Hepatocyte (in vitro differentiated cells): ENCODE measurements at regions not wholly inside any gene's neighbourhood (a gene's known extent, or its start where the extent isn't known, plus 50 kb on each side); places are given as distances from the start of the nearest gene placed in this dataset.
"Not testable (repeated sequence)": the region's sequence is repeated elsewhere in the genome, so short reads cannot be mapped to it uniquely, and the experiment has no call there.

Experiments
- DNase-seq: peaks from one replicate; pipeline ENCODE4 v3.0.0-alpha.2; 2016; ENCODE audit warnings: low spot score
- H2AFZ ChIP-seq: fragments of 200-600 bp; sonication (generic); 2 replicates; pipeline ENCODE4 v1.6.0; 2016; ENCODE audit warnings: antibody characterized with exemption, mild to moderate bottlenecking
- H3K27ac ChIP-seq: fragments of 200-600 bp; sonication (generic); 2 replicates; pipeline ENCODE4 v1.5.1; 2016; ENCODE audit warnings: mild to moderate bottlenecking
- H3K27me3 ChIP-seq: fragments of 200-600 bp; sonication (generic); 2 replicates; pipeline ENCODE4 v1.6.1; 2016
- H3K36me3 ChIP-seq: fragments of 200-600 bp; sonication (generic); replicated peaks from 2 replicates; pipeline ENCODE4 v1.5.1; 2016; ENCODE audit warnings: low read depth; ENCODE audit not compliant: insufficient read depth
- H3K4me1 ChIP-seq: fragments of 200-600 bp; sonication (generic); 2 replicates; pipeline ENCODE4 v1.5.1; 2016; ENCODE audit warnings: mild to moderate bottlenecking, moderate library complexity; ENCODE audit not compliant: insufficient read depth
- H3K4me2 ChIP-seq: fragments of 200-600 bp; sonication (generic); 2 replicates; pipeline ENCODE4 v1.6.0; 2016
- H3K4me3 ChIP-seq: fragments of 200-600 bp; sonication (generic); 2 replicates; pipeline ENCODE4 v1.5.1; 2016; ENCODE audit warnings: mild to moderate bottlenecking
- H3K79me2 ChIP-seq: fragments of 200-600 bp; sonication (generic); 2 replicates; pipeline ENCODE4 v1.6.0; 2017; ENCODE audit warnings: mild to moderate bottlenecking
- H3K9me2 ChIP-seq: fragments of 200-600 bp; sonication (generic); replicated peaks from 2 replicates; pipeline ENCODE4 v1.6.0; 2017; ENCODE audit warnings: mild to moderate bottlenecking; ENCODE audit not compliant: insufficient read depth
- H3K9me3 ChIP-seq: fragments of 200-600 bp; sonication (generic); 2 replicates; pipeline ENCODE4 v1.5.1; 2016; ENCODE audit warnings: low read depth, mild to moderate bottlenecking
- H4K20me1 ChIP-seq: fragments of 200-600 bp; sonication (generic); 2 replicates; pipeline ENCODE4 v1.6.0; 2016; ENCODE audit warnings: mild to moderate bottlenecking; ENCODE audit not compliant: insufficient read depth, poor library complexity, severe bottlenecking
- EZH2 ChIP-seq: fragments of 200-600 bp; sonication (generic); IDR thresholded peaks from 2 replicates; pipeline ENCODE4 v1.6.1; 2016; ENCODE audit warnings: antibody characterized with exemption, mild to moderate bottlenecking, borderline replicate concordance
- EZH2phosphoT487 ChIP-seq: fragments of 200-600 bp; sonication (generic); IDR thresholded peaks from one replicate; pipeline ENCODE4 v1.6.1; 2018; ENCODE audit warnings: antibody characterized with exemption, mild to moderate bottlenecking, low read depth, moderate library complexity; ENCODE audit not compliant: unreplicated experiment, severe bottlenecking
- WGBS: methylation state at CpG from one replicate; pipeline ENCODE4 v1.1.6; 2016; ENCODE audit warnings: low lambda C conversion rate; ENCODE audit errors: missing lambda C conversion rate; 5-methylcytosine and 5-hydroxymethylcytosine counted together
- TF ChIP-seq, protein P1 (sequence below): fragments of 200-600 bp; sonication (generic); IDR thresholded peaks from 2 replicates; pipeline ENCODE4 v1.5.1; 2016; ENCODE audit warnings: antibody characterized with exemption, mild to moderate bottlenecking; ENCODE audit not compliant: poor library complexity

DNA sequence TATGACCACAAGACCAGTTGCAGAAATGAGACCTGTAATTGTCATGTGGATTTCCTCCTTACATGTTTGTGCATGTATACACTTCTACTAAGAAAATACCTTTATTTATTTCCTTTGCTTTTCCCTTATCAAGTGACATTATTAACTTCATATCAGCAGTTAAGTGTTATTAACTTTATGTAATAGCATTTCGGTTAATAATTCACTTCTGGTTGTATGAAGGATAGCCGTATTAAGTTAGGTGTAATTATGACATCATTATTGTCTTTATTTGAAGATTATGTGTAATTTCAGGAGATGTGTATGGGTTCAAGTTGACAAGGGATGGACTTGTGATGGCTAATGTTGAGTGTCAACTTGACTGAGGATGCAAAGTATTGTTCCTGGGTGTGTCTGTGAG is 881.2 kb upstream of the ATXN8OS start:
- H2AFZ ChIP-seq: no peak overlapping the region
- H3K9me3 ChIP-seq: no peaks in the 10 kb centered on the region
- H3K4me1 ChIP-seq: no peaks in the 10 kb centered on the region
- no peak overlapping the region for H3K4me2 ChIP-seq
- H3K27ac ChIP-seq: no peak overlapping the region
- H3K4me3 ChIP-seq: no peak overlapping the region
- no peaks in the 10 kb centered on the region for H3K27me3 ChIP-seq
- WGBS: 89% methylated on average over 2 of the region's 2 CpGs
- no peaks in the 10 kb centered on the region for H3K79me2 ChIP-seq
- no peaks in the 10 kb centered on the region for H3K36me3 ChIP-seq
- no peak for TF ChIP-seq EZH2phosphoT487
- TF ChIP-seq EZH2: no peak
- TF ChIP-seq, protein P1, sequence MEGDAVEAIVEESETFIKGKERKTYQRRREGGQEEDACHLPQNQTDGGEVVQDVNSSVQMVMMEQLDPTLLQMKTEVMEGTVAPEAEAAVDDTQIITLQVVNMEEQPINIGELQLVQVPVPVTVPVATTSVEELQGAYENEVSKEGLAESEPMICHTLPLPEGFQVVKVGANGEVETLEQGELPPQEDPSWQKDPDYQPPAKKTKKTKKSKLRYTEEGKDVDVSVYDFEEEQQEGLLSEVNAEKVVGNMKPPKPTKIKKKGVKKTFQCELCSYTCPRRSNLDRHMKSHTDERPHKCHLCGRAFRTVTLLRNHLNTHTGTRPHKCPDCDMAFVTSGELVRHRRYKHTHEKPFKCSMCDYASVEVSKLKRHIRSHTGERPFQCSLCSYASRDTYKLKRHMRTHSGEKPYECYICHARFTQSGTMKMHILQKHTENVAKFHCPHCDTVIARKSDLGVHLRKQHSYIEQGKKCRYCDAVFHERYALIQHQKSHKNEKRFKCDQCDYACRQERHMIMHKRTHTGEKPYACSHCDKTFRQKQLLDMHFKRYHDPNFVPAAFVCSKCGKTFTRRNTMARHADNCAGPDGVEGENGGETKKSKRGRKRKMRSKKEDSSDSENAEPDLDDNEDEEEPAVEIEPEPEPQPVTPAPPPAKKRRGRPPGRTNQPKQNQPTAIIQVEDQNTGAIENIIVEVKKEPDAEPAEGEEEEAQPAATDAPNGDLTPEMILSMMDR: no peak
- no peaks in the 10 kb centered on the region for H3K9me2 ChIP-seq
- no peak for DNase-seq
- no peaks in the 10 kb centered on the region for H4K20me1 ChIP-seq

DNA sequence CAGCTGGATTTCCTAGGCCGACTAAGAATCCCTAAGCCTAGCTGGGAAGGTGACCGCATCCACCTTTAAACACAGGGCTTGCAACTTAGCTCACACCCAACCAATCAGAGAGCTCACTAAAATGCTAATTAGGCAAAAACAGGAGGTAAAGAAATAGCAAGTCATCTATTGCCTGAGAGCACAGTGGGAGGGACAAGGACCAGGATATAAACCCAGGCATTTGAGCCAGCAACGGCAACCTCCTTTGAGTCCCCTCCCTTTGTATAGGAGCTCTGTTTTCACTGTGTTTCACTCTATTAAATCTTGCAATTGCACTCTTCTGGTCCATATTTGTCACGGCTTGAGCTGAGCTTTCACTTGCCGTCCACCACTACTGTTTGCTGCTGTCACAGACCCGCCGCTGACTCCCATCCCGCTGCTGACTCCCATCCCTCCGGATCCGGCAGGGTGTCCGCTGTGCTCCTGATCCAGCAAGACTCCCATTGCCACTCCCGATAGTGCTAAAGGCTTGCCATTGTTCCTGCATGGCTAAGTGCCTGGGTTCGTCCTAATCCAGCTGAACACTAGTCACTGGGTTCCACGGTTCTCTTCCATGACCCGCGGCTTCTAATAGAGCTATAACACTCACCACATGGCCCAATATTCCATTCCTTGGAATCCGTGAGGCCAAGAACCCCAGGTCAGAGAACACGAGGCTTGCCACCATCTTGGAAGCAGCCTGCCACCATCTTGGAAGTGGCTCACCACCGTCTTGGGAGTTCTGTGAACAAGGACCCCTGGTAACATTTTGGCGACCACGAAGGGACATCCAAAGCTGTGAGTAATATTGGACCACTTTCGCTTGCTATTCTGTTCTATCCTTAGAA is 885.8 kb upstream of the ATXN8OS start:
- not testable (repeated sequence) for H3K36me3 ChIP-seq, H3K4me1 ChIP-seq, H3K9me2 ChIP-seq, DNase-seq, H2AFZ ChIP-seq, H4K20me1 ChIP-seq, H3K4me2 ChIP-seq, H3K27me3 ChIP-seq, H3K79me2 ChIP-seq, H3K9me3 ChIP-seq, H3K4me3 ChIP-seq, H3K27ac ChIP-seq
- WGBS: 97% methylated on average over 21 of the region's 22 CpGs

DNA sequence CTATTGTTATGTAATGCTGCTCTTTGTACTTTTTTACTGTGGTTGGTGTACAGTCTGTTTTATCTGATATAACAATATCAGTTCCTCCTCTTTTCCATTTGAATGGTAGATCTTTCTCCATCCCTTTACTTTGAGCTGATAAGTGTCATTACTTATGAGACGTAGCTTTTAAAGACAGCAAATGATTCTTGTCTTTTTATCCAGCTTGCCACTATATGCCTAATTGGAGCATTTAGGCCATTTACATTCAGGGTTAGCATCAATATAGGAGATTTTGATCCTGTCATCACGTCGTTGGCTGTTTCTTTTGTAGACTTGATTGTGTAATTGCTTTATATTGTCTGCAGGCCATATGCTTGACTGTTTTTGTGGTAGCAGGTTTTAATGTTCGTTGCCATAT is 894.2 kb upstream of the ATXN8OS start:
- H2AFZ ChIP-seq: no peak overlapping the region
- no peaks in the 10 kb centered on the region for H3K36me3 ChIP-seq
- no peaks in the 10 kb centered on the region for H3K79me2 ChIP-seq
- DNase-seq: no peak
- 41% methylated on average over 4 of the region's 4 CpGs for WGBS
- no peak overlapping the region for H3K4me3 ChIP-seq
- H3K4me2 ChIP-seq: no peak overlapping the region
- H3K4me1 ChIP-seq: no peaks in the 10 kb centered on the region
- H3K9me2 ChIP-seq: no peaks in the 10 kb centered on the region
- H4K20me1 ChIP-seq: no peaks in the 10 kb centered on the region
- H3K9me3 ChIP-seq: no peaks in the 10 kb centered on the region
- TF ChIP-seq EZH2 (no peak), EZH2phosphoT487 (no peak)
- TF ChIP-seq, protein P1: no peak
- H3K27ac ChIP-seq: no peak overlapping the region
- no peaks in the 10 kb centered on the region for H3K27me3 ChIP-seq

GRCh38 chr13:69204620-69205019 is 903.0 kb upstream of the ATXN8OS start:
- DNase-seq: no peak
- no peaks in the 10 kb centered on the region for H4K20me1 ChIP-seq
- 66% methylated on average over 2 of the region's 2 CpGs for WGBS
- no peak overlapping the region for H3K4me3 ChIP-seq
- H3K79me2 ChIP-seq: no peaks in the 10 kb centered on the region
- no peaks in the 10 kb centered on the region for H3K27me3 ChIP-seq
- TF ChIP-seq EZH2 (no peak), EZH2phosphoT487 (no peak)
- no peaks in the 10 kb centered on the region for H3K9me3 ChIP-seq
- H3K4me2 ChIP-seq: no peak overlapping the region
- no peaks in the 10 kb centered on the region for H3K4me1 ChIP-seq
- no peak overlapping the region for H3K27ac ChIP-seq
- no peak overlapping the region for H2AFZ ChIP-seq
- H3K36me3 ChIP-seq: no peaks in the 10 kb centered on the region
- H3K9me2 ChIP-seq: no peaks in the 10 kb centered on the region
